WTC11 (cell line): ENCODE measurements at regions not wholly inside any gene's neighbourhood (a gene's known extent, or its start where the extent isn't known, plus 50 kb on each side); places are given as distances from the start of the nearest gene placed in this dataset.

Source experiments
- ATF1 ChIP-seq: sonication (generic); formaldehyde crosslinking; IDR thresholded peaks from 2 replicates; pipeline ENCODE4 v1.8.1; 2023; ENCODE audit warnings: mild to moderate bottlenecking, moderate library complexity, missing genetic modification reagents
- ATF3 ChIP-seq: sonication (generic); formaldehyde crosslinking; conservative IDR thresholded peaks from 2 replicates; pipeline ENCODE4 v1.8.1; 2022; ENCODE audit warnings: mild to moderate bottlenecking, missing genetic modification reagents
- CBFB ChIP-seq: sonication (generic); formaldehyde crosslinking; IDR thresholded peaks from 2 replicates; pipeline ENCODE4 v1.8.1; 2022; ENCODE audit warnings: mild to moderate bottlenecking, low read depth, missing genetic modification reagents
- CTCF ChIP-seq: fragments of 200-600 bp; IDR thresholded peaks from 2 replicates; pipeline ENCODE4 v1.8.0; 2022; ENCODE audit warnings: antibody characterized with exemption
- NFE2L1 ChIP-seq: sonication (generic); formaldehyde crosslinking; IDR thresholded peaks from 2 replicates; pipeline ENCODE4 v1.8.1; 2023; ENCODE audit warnings: missing genetic modification reagents
- PRRX2 ChIP-seq: fragments of 250-450 bp; sonication (Bioruptor Pico); IDR thresholded peaks from 2 replicates; pipeline ENCODE4 v1.8.0; 2021; ENCODE audit warnings: mild to moderate bottlenecking
- SP1 ChIP-seq: sonication (generic); formaldehyde crosslinking; conservative IDR thresholded peaks from 2 replicates; pipeline ENCODE4 v1.8.1; 2022; ENCODE audit warnings: missing genetic modification reagents
- STAT6 ChIP-seq: sonication (generic); formaldehyde crosslinking; conservative IDR thresholded peaks from 2 replicates; pipeline ENCODE4 v1.8.1; 2023; ENCODE audit warnings: mild to moderate bottlenecking, low read depth, missing genetic modification reagents, moderate library complexity
- TEAD4 ChIP-seq: sonication (generic); formaldehyde crosslinking; IDR thresholded peaks from 2 replicates; pipeline ENCODE4 v1.8.0; 2022; ENCODE audit warnings: mild to moderate bottlenecking, missing genetic modification reagents
- ZNF263 ChIP-seq: sonication (generic); formaldehyde crosslinking; IDR thresholded peaks from 2 replicates; pipeline ENCODE4 v1.8.1; 2022; ENCODE audit warnings: low read depth, mild to moderate bottlenecking, moderate library complexity, missing genetic modification reagents

DNA sequence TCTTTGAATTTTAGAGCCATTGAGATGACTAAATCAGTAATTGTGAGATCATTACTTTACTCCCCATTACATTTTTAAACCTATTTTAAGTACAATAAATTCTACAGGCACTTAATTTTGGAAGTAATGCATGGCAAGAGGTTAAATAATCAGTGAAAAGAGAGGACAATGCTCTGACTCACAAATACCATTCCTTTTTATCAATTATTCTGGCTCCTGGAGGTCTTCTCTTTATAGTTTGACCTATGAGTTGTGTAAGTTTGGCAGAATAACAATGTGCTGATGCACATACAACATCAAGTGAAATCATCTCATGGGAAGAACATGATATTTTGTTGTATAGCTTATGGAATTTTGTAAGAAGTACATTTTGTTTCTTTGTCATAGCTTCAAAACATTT, 166.7 kb downstream of the TMTC3 start:
- TF ChIP-seq ATF3 (CRISPR knock-in tag) = no peak
- TF ChIP-seq PRRX2 = no peak
- TF ChIP-seq ZNF263 (CRISPR knock-in tag) = no peak
- no peak for TF ChIP-seq ATF1 (CRISPR knock-in tag)
- TF ChIP-seq CTCF = no peak
- TF ChIP-seq STAT6 (CRISPR knock-in tag) = no peak
- TF ChIP-seq SP1 (CRISPR knock-in tag) = no peak
- no peak for TF ChIP-seq TEAD4 (CRISPR knock-in tag)
- TF ChIP-seq CBFB (CRISPR knock-in tag) = no peak
- no peak for TF ChIP-seq NFE2L1 (CRISPR knock-in tag)
